HepG2 (cell line): ENCODE measurements at regions not wholly inside any gene's neighbourhood (a gene's known extent, or its start where the extent isn't known, plus 50 kb on each side); places are given as distances from the start of the nearest gene placed in this dataset.

Experiments used
- ATAC-seq: fragments of 200-7000 bp; cut with Tn5 transposase; 3 replicates; pipeline ENCODE4 v1.9.1; 2020; ENCODE audit warnings: mild to moderate bottlenecking, moderate library complexity
- BruUV-seq: library from RNA; stranded (reverse); fragments of 400-500 nt; replicated peaks from 2 replicates; lab custom pipeline; 2021; lab: Mats Ljungman, UMichigan
- CTCF ChIA-PET: fragments of 300-600 bp; formaldehyde crosslinking; extraction: SDS; loops from one replicate; lab custom pipeline; 2021; ENCODE audit warnings: low total read pairs, inconsistent platforms, low intra/inter-chr PET ratio; lab: Yijun Ruan, JAX
- POLR2A ChIA-PET: fragments of 350-600 bp; sonication (Branson Sonifier 250); formaldehyde crosslinking; loops from one replicate; lab custom pipeline; 2020; ENCODE audit warnings: antibody characterized with exemption, inconsistent platforms; lab: Yijun Ruan, JAX
- DNase-seq: peaks from one replicate; pipeline ENCODE4 v3.0.0-alpha.2; 2015; ENCODE audit warnings: low spot score
- FAIRE-seq: peaks from 3 replicates; lab custom pipeline; 2011; peaks lifted over from hg19 to GRCh38; lab: Jason Lieb, UNC
- H2AFZ ChIP-seq: one replicate; pipeline ENCODE4 v1.6.1; 2011; ENCODE audit warnings: low read length, inconsistent platforms
- H3K27ac ChIP-seq: fragments of 300-600 bp; 3 replicates; pipeline ENCODE4 v1.8.0; 2011; ENCODE audit warnings: mixed run types, mild to moderate bottlenecking, mixed read lengths, low read length, inconsistent platforms; ENCODE audit not compliant: insufficient read depth; ENCODE audit errors: extremely low read length
- H3K27me3 ChIP-seq, 2 experiments: fragments of 200-600 bp in 1 of 2; 2 replicates in 1 of 2; 3 replicates in 1 of 2; pipeline versions ENCODE4 v1.6.0 to v1.8.0; 2011; ENCODE audit warnings: low read length in 2 of 2, mild to moderate bottlenecking in 2 of 2, moderate library complexity in 2 of 2, inconsistent platforms in 1 of 2; ENCODE audit not compliant: insufficient read depth in 2 of 2, control insufficient read depth in 1 of 2
- H3K36me3 ChIP-seq, 2 experiments: fragments of 200-600 bp in 1 of 2; replicated peaks in 1 of 2; 2 replicates in 1 of 2; 3 replicates in 1 of 2; pipeline versions ENCODE4 v1.5.1 to v1.8.0; 2011; ENCODE audit warnings: low read length in 2 of 2, inconsistent platforms in 1 of 2; ENCODE audit not compliant: insufficient read depth in 2 of 2, control insufficient read depth in 1 of 2
- H3K4me1 ChIP-seq: 2 replicates; pipeline ENCODE4 v1.5.1; 2012; ENCODE audit warnings: low read length, inconsistent platforms; ENCODE audit not compliant: insufficient read depth
- H3K4me2 ChIP-seq: 2 replicates; pipeline ENCODE4 v1.6.0; 2011; ENCODE audit warnings: low read depth, low read length, inconsistent platforms
- H3K4me3 ChIP-seq, 3 experiments: fragments of 200-600 bp in 1 of 3; sonication (generic), shearing (Covaris generic) in 1 of 3; replicated peaks in 1 of 3; 2 replicates each; pipeline ENCODE4 v1.5.1; 2011 to 2016; ENCODE audit warnings: low read length in 3 of 3, inconsistent platforms in 2 of 3, low read depth in 2 of 3, mild to moderate bottlenecking in 2 of 3, control low read depth in 1 of 3, mixed read lengths in 1 of 3; ENCODE audit not compliant: insufficient read depth in 1 of 3
- H3K79me2 ChIP-seq: one replicate; pipeline ENCODE4 v1.6.1; 2011; ENCODE audit warnings: low read length, inconsistent platforms; ENCODE audit not compliant: insufficient read depth
- H3K9ac ChIP-seq: 2 replicates; pipeline ENCODE4 v1.6.0; 2011; ENCODE audit warnings: mild to moderate bottlenecking, low read depth, low read length, inconsistent platforms; ENCODE audit not compliant: insufficient read depth
- H3K9me3 ChIP-seq: 2 replicates; pipeline ENCODE4 v1.5.1; 2012; ENCODE audit warnings: mild to moderate bottlenecking, low read length
- H4K20me1 ChIP-seq: 2 replicates; pipeline ENCODE4 v1.6.0; 2011; ENCODE audit warnings: inconsistent platforms, mild to moderate bottlenecking, low read length, moderate library complexity; ENCODE audit not compliant: insufficient read depth
- ARHGAP35 ChIP-seq: sonication (generic); formaldehyde crosslinking; IDR thresholded peaks from 2 replicates; pipeline ENCODE4 v1.9.0; 2022; ENCODE audit warnings: mild to moderate bottlenecking, inconsistent platforms, moderate library complexity, missing genetic modification reagents, borderline replicate concordance
- SNAPC5 ChIP-seq: sonication (generic); formaldehyde crosslinking; IDR thresholded peaks from 2 replicates; pipeline ENCODE4 v1.8.1; 2023; ENCODE audit warnings: mild to moderate bottlenecking, missing genetic modification reagents, borderline replicate concordance
- ZNF83 ChIP-seq: sonication (generic); formaldehyde crosslinking; IDR thresholded peaks from 2 replicates; pipeline ENCODE4 v1.4.0; 2020; ENCODE audit warnings: missing genetic modification reagents, mild to moderate bottlenecking, borderline replicate concordance
- WGBS: methylation state at CpG from one replicate; pipeline ENCODE4 v1.1.6; 2017; ENCODE audit warnings: low lambda C conversion rate; 5-methylcytosine and 5-hydroxymethylcytosine counted together
- in situ Hi-C: cut with HindIII; loops from 2 replicates; pipeline ENCODE4 v1.10.0; 2017; ENCODE audit warnings: low pct_unique_long_range_greater_than_20kb; ENCODE audit not compliant: extremely low pct_ligation_motif_present
- intact Hi-C: fragments of 100-400 bp; cut with micrococcal nuclease; formaldehyde crosslinking; loops from one replicate; pipeline ENCODE4 v1.10.0; 2022; ENCODE audit not compliant: unreplicated experiment
- TF ChIP-seq, protein P1 (sequence below): sonication (generic); formaldehyde crosslinking; IDR thresholded peaks from 2 replicates; pipeline ENCODE4 v1.9.0; 2021; ENCODE audit warnings: missing genetic modification reagents, borderline replicate concordance
- TF ChIP-seq, protein P2 (sequence below): sonication (generic); formaldehyde crosslinking; IDR thresholded peaks from 2 replicates; pipeline ENCODE4 v1.4.0; 2020; ENCODE audit warnings: mild to moderate bottlenecking, missing genetic modification reagents
- TF ChIP-seq, protein P3 (sequence below): sonication (generic); formaldehyde crosslinking; IDR thresholded peaks from 2 replicates; pipeline ENCODE4 v1.4.0; 2020; ENCODE audit warnings: mild to moderate bottlenecking, missing genetic modification reagents, borderline replicate concordance

DNA sequence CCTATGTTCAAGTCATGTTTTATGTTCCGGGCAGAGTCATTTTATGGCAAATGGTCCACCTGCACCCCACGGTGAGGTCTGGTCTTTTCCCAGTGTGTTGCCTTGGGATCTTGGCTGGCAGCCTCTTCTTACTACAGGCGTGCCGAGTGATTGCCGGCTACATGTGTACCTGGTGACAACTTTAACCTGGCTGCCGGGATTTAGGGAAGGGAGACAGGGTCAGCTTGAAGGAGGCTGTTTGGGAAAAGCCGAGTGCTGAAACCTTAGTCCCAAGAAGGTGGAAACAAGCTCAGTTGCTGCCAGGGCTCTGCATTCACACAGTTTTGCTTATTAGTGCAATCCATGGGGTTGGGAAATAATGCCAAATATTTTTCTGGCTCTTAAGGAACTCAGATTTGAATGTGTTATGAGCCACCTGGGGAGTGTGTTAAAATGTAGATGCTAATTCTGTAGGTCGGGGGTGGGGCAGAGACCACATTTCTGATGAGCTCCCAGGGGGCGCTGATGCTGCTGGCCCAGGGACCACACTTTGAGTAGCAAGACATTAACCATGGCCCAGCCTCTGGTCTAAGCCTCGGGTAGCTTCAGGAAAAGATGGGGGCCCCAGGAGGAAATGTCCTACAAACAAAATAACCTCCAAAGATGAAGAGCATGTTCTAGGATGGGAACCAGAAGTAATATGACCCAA lies 179.6 kb downstream of the TBX5 start:
- no peak overlapping the region for H2AFZ ChIP-seq
- TF ChIP-seq SNAPC5 (CRISPR knock-in tag) (no peak), ZNF83 (no peak), ARHGAP35 (CRISPR knock-in tag) (no peak)
- TF ChIP-seq, protein P1, sequence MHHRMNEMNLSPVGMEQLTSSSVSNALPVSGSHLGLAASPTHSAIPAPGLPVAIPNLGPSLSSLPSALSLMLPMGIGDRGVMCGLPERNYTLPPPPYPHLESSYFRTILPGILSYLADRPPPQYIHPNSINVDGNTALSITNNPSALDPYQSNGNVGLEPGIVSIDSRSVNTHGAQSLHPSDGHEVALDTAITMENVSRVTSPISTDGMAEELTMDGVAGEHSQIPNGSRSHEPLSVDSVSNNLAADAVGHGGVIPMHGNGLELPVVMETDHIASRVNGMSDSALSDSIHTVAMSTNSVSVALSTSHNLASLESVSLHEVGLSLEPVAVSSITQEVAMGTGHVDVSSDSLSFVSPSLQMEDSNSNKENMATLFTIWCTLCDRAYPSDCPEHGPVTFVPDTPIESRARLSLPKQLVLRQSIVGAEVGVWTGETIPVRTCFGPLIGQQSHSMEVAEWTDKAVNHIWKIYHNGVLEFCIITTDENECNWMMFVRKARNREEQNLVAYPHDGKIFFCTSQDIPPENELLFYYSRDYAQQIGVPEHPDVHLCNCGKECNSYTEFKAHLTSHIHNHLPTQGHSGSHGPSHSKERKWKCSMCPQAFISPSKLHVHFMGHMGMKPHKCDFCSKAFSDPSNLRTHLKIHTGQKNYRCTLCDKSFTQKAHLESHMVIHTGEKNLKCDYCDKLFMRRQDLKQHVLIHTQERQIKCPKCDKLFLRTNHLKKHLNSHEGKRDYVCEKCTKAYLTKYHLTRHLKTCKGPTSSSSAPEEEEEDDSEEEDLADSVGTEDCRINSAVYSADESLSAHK (CRISPR knock-in tag): no peak
- TF ChIP-seq, protein P2, sequence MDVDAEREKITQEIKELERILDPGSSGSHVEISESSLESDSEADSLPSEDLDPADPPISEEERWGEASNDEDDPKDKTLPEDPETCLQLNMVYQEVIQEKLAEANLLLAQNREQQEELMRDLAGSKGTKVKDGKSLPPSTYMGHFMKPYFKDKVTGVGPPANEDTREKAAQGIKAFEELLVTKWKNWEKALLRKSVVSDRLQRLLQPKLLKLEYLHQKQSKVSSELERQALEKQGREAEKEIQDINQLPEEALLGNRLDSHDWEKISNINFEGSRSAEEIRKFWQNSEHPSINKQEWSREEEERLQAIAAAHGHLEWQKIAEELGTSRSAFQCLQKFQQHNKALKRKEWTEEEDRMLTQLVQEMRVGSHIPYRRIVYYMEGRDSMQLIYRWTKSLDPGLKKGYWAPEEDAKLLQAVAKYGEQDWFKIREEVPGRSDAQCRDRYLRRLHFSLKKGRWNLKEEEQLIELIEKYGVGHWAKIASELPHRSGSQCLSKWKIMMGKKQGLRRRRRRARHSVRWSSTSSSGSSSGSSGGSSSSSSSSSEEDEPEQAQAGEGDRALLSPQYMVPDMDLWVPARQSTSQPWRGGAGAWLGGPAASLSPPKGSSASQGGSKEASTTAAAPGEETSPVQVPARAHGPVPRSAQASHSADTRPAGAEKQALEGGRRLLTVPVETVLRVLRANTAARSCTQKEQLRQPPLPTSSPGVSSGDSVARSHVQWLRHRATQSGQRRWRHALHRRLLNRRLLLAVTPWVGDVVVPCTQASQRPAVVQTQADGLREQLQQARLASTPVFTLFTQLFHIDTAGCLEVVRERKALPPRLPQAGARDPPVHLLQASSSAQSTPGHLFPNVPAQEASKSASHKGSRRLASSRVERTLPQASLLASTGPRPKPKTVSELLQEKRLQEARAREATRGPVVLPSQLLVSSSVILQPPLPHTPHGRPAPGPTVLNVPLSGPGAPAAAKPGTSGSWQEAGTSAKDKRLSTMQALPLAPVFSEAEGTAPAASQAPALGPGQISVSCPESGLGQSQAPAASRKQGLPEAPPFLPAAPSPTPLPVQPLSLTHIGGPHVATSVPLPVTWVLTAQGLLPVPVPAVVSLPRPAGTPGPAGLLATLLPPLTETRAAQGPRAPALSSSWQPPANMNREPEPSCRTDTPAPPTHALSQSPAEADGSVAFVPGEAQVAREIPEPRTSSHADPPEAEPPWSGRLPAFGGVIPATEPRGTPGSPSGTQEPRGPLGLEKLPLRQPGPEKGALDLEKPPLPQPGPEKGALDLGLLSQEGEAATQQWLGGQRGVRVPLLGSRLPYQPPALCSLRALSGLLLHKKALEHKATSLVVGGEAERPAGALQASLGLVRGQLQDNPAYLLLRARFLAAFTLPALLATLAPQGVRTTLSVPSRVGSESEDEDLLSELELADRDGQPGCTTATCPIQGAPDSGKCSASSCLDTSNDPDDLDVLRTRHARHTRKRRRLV (CRISPR knock-in tag): no peak
- TF ChIP-seq, protein P3, sequence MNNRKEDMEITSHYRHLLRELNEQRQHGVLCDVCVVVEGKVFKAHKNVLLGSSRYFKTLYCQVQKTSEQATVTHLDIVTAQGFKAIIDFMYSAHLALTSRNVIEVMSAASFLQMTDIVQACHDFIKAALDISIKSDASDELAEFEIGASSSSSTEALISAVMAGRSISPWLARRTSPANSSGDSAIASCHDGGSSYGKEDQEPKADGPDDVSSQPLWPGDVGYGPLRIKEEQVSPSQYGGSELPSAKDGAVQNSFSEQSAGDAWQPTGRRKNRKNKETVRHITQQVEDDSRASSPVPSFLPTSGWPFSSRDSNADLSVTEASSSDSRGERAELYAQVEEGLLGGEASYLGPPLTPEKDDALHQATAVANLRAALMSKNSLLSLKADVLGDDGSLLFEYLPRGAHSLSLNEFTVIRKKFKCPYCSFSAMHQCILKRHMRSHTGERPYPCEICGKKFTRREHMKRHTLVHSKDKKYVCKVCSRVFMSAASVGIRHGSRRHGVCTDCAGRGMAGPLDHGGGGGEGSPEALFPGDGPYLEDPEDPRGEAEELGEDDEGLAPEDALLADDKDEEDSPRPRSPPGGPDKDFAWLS: no peak
- TF ChIP-seq, all 625 proteins: peak for 0
- intact Hi-C loops: no loop called here
- POLR2A ChIA-PET: no interaction called here
- no peaks in the 10 kb centered on the region for H3K27me3 ChIP-seq
- H4K20me1 ChIP-seq: no peaks in the 10 kb centered on the region
- BruUV-seq: no TSS peak
- in situ Hi-C loops: no loop called here
- FAIRE-seq: no peak
- no peaks in the 10 kb centered on the region for H3K79me2 ChIP-seq
- CTCF ChIA-PET: no interaction called here
- no peaks in the 10 kb centered on the region for H3K36me3 ChIP-seq
- H3K9me3 ChIP-seq: no peaks in the 10 kb centered on the region
- 41% methylated on average over 9 of the region's 10 CpGs for WGBS
- DNase-seq: no peak
- H3K4me2 ChIP-seq: no peak overlapping the region
- H3K27ac ChIP-seq: no peak overlapping the region
- no peak overlapping the region for H3K4me3 ChIP-seq
- ATAC-seq: no peak
- no peak overlapping the region for H3K9ac ChIP-seq
- H3K4me1 ChIP-seq: peaks cover 12% of the 10 kb centered on the region
